ENCODE measurements at regions not wholly inside any gene's neighbourhood (a gene's known extent, or its start where the extent isn't known, plus 50 kb on each side); places are given as distances from the start of the nearest gene placed in this dataset.
"Not testable (repeated sequence)": the region's sequence is repeated elsewhere in the genome, so short reads cannot be mapped to it uniquely, and the experiment has no call there.

DNA sequence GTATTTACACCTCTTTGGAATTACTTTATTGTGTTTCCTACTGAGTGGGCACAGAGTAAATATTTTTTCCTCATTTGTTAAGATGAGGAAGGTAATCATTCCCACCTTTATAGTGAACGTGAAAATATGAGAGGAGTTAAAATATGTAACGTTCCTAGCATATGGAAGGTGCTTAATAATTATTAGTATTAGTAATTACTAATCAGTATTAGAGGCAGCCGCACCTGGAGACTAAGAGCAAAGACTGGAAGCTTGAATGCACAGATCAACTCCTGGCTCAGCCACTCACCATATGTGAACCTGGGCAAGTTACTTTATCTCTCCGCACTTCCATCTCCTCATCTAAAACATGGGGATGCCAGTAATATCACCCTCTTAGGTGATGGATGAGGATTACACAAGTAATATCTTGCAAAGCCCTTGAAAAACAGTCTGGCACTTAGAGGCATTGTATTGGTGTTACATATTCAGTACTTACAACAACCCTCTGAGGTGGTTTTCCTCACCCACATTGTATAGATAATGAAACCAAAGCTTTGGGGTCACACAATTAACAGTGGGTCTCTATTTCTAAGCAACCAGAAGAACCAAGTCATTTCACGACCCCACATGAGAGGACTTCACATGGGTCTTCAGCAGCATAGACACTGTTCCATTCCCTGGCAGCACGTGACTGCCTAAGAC lies 100.3 kb upstream of the KCTD1 start:
- no peak for DNase-seq

DNA sequence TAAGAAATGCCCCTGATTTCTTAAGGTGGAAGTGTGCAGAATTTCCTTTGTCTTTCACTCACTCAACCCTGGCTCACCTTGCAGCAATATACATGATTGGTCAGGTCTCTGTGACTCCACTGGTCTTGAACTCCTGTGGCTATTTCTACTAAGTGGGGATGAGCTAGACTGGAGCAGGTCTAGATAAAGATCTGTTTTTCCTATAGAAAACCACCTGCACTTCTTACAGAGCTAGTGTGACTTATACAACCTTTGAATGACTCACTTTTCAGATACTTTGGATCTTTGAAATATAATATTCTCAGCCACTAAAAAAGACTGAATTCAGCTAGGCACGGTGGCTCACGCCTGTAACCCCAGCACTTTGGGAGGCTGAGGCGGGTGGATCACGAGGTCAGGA lies 98.5 kb upstream of the KCTD1 start:
- no peak for DNase-seq

DNA sequence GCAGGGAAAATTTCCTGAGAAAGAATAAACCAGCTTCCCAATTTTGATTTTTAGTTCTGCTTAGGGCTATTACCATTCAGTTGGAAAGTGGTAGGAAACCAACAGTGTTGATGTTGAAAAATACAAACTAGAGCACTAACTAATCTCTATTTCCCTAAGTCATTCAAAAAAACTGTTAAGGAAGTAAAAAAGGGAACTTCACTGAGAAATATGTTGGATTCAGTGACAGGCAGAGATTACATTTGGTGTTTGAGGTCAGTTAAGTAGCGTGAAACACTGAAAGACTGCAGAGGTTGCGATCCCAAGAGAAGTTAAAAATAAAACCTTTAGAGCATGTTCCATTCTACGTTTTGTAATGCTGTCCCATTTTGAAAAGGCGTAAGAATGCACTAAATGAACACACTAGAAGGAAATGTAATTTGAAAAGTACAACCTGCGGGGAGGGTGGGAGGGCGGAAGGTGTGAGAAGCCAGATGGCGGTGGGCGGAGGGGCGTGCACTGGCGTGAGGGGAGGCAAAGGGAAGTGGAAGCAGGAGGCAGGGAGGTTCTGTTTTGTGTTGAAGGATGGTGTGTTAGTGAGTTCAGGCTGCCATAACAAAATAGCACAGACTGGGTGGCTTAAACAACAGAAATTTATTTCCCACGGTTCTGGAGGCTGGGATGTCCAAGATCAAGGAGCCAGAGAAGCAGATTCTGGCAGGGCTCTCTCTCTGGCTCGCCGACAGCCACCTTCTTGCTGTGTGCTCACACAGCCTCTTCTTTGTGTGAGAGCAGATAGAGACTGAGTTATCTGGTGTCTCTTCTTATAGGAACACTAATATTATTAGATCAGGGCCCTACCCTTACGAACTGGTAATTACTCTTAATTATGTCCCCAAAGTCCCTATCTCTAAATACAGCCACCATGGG lies 94.3 kb upstream of the KCTD1 start:
- DNase-seq: no peak

DNA sequence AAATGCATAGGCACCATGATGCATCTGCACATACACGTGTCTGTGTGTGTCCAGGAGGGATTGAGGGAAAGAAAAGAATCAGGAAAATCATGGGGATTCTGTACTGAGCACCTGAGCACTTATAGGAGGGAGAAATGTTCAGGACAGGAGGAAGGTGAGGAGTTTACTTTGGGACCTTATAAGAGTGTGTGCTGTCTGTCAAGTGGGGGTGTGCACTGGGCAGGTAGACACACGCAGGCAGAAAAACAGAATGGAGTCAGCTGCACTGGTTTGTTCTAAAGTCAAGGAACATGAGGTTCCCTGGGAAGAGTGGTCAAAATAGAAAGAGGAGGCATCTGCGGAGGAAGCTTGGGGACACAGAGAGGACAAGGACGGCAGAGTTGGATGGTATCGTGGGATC lies 92.2 kb upstream of the KCTD1 start:
- DNase-seq: no peak

DNA sequence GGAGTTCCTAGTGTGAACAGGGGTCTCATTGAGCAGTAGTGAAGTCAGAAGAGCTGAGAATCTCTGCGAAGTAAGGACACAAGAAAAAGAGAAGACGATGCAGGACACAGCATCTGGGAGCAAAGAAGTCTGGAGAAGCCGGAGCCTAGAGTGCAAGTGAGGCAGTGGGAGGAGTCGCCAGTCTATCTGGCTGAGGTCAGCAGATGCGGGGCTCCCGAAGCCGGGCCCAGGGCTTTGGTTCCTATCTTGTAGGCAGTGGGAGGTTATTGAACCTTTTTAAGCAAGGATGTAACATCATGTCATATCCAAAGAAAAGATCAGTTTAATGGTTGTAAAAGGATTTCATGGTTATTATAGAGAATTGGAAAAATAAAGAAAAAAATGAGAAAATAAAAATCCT lies 90.8 kb upstream of the KCTD1 start:
- DNase-seq: no peak

DNA sequence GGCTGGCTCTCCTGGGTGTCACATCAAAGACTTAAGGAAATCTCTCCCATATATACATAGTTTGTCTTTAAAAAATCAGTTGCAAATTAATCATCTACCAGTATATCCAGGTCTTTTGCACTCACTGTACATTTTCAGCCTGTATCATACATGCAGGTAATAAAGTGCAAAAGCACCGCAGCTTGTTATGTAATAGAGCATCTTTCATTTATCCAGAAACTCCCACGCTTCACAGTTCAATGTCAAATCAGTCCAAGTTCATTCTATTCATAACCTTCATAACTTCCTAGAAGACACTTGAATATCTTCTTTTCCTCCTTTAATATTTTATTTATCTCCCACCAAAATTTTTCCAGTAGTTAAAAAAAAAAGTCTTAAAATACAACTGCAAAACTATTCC lies 89.6 kb upstream of the KCTD1 start:
- DNase-seq: no peak

DNA sequence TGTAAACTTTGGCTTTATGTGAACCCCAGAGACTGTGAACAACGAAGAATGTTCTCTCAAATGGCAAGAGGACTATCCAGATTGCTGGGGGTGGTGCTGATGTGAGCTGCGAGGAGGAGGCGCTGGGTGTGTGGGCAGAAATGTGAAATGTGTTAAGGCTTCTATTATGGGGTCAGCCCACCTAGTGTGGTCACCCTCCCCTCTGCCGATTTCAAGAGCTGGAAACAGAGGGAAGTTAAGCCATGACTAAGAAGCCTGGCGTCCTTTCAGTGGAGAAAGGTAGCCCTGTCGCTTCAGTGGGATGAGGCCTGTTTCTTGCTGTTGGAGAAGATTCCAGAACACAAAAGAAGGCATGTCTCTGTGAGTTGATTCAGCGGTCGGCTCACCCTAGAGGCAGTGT lies 89.0 kb upstream of the KCTD1 start:
- DNase-seq: no peak

DNA sequence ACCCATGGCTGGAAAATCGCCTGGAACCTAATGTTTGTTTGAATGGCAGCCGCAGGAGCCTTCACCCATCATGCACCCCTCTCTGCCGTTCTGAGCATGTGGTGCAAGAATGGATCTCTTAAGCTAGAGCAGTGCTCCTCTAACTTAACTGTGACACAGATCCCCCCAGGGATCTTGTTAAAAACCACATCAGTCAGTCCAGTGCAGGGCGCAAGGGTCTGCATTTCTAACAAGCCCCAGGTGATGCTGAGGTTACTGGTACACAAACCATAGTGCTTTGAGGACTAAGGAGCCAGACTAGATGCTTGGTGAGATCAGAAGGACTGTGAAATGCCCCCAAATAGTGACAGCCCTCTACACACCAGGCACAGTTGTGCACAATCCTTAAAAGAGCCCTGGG lies 87.1 kb upstream of the KCTD1 start:
- DNase-seq: no peak

DNA sequence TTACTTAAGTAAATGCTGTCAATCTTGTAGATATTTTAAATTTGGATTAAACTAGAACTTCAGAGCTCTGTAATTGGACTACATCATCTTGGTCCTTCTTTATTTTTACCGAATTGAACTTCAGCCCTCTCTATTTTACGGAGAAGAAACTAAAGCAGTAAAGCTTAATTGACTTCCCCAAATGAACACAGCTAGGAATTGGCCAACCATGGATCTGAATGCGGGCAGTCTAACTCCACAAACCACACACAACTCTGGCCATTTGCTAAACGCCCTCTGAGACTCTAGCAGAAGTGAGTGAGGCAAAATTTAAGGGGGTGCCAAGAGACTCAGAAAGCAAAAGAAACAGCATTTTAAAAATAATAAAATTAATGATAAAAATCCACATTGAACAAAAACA lies 86.3 kb upstream of the KCTD1 start:
- DNase-seq: no peak

DNA sequence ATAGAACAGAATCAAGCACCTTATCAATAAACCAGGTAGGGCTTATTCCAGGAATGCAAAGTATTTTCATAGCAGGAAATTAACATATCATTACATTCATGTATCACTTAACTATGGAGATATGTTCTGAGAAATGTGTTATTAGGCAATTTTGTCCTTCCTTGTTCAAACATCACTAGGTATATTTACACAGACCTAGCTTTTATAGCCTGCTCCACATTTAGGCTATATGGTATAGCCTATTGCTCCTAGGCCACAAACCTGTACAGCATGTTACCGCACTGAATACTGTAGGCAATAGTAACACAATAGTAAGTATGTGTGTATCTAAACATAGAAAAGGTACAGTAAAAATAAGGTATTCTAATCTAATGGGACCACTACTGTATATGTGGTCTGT lies 82.8 kb upstream of the KCTD1 start:
- DNase-seq: no peak

DNA sequence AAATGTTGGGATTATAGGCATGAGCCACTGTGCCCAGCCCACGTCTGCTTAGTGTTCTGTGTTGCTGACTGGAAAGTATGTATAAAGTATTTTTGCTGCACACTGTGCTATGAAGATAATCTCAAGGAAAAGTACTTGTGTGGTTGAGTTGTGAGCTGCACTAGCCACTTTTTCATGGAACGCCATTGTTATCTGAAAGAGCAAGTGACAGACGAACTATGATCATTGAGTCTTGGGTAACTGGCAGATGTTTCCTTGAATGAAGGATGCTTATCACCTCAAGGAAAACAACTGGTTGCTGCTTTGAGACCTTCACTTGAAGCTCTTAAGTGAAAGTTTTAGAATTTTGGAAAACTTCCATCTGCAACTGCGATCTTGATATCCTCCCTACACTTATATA lies 82.2 kb upstream of the KCTD1 start:
- no peak for DNase-seq

DNA sequence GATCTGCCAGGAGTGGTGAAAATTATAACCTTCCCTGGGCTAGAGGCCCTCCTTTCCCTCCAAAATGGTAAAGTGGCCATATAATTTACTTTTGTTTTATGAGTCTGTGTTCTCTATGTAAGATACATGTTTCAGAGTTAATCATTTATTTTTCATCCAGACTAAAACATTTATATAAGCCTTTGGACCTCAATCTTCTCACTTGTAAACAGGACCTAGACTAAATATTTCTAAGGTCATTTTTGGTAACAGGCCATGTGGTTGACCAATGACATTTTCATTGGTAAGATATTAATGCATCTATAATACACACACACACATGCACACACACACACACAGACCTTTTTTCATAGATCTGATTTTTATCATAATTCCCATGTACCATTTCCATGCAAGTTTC lies 79.7 kb upstream of the KCTD1 start:
- DNase-seq: no peak

DNA sequence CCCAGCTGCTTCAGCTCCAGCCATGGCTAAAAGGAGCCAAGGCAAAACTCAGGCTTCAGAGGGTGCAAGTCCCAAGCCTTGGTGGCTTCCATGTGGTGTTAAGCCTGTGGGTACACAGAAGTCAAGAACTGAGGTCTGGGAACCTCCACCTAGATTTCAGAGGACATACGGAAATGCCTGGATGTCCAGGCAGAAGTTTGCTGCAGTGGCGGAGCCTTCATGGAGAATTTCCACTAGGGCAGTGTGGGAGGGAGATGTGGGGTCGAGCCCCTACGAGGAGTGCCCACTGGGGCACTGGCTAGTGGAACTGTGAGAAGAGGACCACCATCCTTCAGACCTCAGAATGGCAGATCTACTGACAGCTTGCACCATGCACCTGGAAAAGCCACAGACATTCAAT lies 76.1 kb upstream of the KCTD1 start:
- DNase-seq: no peak

DNA sequence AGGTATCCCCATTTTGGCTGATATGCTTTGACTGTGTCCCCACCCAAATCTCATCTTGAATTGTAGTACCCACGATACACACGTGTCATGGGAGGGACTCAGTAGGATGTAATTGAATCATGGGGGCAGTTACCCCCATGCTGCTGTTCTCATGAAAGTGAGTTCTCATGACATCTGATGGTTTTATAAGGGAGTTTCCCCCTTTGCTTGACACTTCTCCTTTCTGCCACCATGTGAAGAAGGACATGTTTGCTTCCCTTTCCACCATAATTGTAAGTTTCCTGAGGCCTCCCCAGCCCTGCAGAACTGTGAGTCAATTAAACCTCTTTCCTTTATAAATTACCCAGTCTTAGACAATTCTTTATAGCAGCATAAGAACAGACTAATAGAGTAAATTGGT lies 75.0 kb upstream of the KCTD1 start:
- DNase-seq: not testable (repeated sequence)

DNA sequence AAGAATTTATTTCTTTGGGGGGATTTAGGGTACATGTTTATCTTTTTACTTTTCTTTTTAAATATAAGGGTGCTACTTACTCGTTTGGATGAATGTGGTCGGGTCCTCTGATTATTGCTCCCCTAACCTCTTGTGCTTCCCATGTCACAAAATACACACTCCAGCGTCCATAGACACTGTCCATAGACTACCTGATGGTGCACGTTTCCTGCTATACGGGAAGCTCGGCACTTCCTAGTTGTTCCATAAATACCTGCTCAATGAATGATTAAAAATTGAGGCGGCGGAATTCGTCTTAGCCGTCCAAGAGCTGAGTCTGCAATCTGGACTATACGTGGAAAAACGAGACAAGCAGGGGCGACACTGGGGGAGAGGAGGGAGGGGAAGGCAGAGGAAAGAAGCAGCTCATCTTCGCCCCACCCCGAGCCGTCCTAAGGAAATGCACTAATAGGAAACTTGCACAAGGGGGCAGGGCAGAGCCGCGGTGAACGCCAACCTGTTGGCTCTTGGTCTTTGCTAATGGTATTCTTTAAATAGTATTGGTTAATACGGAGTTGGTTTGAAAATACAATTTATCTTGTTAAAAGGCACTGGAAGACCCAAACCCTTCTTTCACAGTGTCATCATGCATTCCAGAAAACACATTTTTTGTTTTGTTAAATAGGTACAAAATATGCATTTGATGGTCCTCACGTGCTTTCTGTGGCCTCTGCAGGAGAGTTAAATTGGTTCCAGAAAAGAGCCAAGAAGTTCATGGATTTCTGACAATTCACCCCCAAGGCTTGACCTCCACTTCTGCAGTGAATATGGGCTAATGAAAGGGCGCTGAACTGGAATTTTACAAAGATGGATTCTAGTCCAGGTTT lies 73.0 kb upstream of the KCTD1 start:
- peak; percentile 3 for DNase-seq

DNA sequence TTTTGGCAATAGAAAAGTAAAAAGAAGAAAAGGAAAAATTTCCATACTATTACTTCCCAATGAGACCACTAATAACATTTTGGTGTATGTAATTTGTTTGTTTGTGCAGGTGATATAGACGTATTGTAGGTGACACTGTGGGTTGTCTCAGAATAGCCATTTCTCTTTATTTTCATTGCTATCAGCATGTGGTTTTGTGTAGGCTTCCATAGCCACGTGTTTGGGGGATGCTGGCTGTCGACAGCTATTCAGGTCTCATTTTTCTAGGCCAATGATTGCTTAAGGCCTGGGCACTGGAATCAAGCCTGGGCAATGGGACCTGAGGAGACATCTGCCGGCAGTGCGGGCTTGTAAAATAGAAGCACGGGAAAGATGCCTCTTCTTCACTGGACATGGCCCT lies 71.0 kb upstream of the KCTD1 start:
- no peak for DNase-seq

DNA sequence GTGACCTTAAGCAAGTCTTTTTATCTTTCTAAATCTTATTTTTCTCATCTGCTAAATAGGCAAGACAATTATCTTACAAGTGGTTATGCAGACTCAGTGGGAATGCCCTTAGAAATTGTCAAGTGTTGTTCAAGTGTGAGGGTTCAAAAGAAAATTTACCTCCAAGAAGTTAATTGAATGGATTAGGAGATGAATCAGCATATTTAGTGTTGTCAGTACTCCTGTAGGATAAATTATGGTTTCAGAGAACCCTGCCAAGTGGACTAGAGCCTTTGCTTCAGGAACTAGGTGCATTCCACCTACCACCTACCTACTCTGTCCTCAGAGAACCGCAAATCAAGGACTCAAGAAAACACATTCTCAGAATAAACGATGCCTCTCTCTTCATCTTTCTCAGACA lies 69.8 kb upstream of the KCTD1 start:
- DNase-seq: no peak

DNA sequence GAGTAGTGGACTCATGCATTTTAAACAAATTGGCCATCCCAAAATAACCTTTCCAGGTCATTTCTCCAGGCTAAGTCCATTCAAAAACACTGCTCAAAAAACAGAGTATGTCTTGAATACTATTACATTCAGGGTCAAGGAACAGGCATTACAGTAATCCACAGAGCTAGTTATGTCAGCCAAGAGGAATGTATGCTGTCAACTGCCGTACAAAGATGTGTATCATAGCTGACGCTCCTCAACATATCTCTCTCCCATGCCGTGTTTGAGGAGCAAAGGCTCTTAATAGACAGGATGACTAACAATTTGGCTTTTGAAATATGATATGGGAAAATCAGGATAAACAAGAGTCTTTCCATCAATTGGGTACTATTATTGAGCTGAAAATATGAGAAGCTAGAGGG lies 68.8 kb upstream of the KCTD1 start:
- peak; percentile 93 for DNase-seq

DNA sequence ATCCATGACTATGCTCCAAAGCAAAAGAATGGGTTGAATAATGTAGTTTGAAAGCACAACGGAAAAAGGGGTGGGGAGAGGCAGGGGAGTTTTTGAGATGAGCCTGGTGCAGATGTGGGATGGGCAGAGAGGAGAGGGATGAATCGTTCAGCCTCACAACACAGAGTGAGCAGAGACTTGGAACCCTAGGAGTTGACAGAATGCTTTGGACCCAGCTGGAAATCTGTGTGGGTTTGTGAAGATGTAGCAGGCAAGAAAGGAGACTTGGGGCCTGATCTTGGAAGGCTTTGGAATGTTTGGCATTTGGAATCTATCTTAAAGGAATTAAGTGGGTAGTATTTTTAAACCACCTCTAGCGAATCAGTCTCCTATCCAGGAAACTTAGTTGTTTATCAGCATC lies 66.0 kb upstream of the KCTD1 start:
- peak; percentile 15 for DNase-seq
